ENCODE measurements at regions not wholly inside any gene's neighbourhood (a gene's known extent, or its start where the extent isn't known, plus 50 kb on each side); places are given as distances from the start of the nearest gene placed in this dataset.

DNA sequence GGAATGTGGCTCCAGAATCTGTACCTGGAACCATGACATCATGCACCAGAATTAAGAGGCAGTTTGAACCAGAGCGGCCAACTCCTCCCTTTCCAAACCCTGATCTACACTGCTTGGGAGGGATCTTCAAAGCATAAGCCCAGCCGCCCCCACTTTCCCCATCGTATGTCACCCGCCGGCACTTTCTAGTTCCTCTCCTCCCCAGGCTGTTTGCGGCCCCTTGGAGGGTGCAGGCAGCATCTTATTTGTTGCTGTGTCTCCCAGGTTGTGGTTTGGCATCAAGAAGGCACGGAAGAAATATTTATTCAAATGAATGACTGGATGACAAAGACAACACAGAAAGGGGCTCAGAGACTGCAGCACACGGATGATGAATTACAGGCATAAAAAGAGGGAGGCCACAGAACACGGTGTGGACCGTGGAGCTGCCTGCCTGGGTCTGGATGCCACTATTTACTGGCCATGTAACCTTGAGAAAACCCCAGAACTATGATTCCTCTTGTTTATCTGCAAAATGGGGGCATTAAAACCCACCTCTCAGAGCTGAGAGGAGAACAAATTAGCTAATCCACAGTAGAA lies 305.8 kb downstream of the EIPR1 start:
- DNase-seq (ENCODE audit: extremely low read depth, low read depth): no peak

DNA sequence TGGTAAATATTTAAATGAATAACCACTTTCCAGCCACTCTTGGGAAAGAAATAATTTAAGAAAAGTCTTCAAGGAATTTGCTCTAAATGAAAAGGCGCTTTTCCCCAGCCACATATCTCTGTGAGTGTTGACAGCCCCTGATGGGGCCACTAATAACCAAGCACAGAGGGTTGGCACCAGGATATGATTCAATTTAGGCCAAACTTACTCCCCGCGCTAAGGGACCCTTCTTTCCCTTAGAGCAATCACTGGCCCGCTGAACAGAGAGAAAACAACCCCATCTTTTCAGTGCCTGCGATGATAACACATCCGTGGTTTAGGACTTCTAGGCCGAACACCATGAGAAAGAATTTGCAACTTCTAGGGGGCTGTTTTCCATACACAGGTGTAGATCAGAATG lies 310.8 kb downstream of the EIPR1 start:
- no peak for DNase-seq (ENCODE audit: extremely low read depth, low read depth)

DNA sequence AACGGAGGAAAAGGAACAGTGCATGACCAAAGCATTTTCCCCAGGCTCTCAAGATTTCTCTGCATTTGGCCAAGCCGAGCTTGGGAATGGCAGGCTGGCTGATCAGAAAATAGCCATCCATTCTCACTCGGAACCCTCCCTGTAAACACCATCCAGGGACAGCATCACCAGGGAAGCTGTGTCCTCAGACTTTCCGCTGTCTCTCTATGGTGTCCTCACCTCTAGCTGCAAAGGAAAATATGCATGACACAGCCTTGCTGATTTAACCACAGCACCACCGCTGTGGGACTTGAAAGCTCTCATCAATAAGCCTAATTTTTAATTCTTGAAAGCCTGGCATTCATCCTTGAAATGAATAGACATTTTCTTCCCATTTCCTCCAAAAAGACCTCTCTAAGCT lies 311.7 kb downstream of the EIPR1 start:
- no peak for DNase-seq (ENCODE audit: extremely low read depth, low read depth)

DNA sequence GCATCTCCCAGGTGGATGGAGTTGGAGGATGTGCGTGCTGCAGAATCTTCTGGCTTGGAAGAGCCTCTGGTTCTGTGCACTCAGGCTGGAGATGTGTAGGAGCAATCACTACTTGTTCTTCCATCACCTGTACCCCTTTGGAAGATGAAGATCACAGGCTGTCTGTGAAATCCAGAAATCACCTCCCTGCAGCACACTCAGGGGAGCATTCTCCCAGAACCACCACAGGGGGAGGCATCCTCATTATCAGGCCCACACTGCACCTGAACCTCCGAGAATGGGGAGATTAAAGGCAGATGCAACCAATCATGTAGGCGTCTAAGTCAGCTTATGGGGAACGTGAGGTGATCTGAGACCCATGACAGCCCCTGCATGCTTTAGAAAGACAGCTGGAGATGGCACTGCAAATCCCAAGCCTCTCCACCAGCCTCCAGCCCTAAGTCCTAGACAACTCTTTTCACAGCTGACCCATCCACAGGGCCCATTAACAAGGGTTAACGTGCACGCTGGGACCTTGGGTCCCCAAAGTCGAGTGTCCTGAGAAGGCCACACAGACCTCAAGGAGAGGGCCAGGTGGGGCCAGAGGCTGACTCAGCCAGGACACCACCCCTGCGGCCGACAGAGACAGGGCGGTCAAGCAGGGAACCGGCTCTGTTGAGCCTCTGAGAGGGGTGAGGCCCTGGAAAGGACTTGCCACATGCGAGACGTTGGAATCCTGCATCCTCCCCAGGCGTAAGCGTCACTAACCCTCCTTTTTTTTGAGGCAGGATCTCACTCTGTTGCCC lies 314.9 kb downstream of the EIPR1 start:
- DNase-seq (ENCODE audit: extremely low read depth, low read depth): no peak

DNA sequence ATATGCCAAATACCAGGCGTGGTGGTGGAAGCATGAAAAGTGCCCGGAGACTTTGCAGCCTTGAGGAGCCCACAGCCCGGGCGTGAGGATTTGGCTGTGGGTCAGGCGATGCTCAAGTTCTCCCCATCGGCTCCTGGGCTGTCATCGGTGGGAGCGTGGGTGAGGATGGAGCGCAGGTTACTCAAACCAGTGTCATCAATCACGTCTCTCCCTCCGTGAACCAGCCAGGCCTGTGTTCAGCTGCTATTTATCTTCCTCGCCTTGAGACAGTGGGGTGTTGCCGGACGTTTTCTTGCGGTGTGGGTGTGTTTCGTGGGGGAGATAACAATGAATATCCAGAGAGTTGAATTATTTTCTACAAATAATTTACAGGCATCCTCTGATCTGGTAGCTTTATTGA lies 317.6 kb downstream of the EIPR1 start:
- no peak for DNase-seq (ENCODE audit: extremely low read depth, low read depth)

DNA sequence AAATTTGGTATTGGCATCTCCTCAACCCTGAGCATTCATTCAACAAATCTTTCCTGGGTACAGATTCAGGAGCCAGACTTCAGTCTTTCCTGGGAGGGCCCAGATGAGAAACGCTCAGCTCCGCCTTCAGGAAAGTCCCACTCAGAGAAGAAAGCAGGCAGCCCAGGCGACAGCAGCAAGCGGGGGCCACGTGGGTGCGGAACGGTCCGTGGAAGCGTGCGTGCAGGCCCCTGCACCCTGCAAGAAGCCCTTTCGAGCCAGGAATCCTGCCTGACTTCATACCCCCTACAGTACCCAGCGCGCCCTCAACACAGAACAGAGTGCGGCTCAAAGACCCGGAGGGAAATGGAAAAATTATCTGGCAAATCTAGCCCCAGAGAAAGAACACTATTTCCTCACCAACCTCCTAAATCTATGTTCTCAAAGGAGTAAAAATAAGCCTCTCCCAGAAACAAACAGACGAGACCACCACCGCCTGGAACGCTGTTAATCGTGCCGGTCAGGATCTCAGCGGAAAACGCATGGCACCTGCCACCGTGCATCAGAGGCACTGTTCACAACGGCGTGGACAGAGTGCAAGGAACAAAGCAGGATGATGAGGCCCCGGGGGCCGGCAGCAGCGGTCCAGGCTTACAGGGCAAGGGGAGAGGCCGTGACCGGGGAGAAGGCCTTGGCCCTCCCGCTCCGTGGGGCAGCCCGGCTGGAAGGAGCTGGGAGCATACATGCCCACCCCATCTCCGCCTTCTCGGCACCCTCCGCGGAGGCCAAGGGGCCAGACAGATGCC lies 318.3 kb downstream of the EIPR1 start:
- DNase-seq (ENCODE audit: extremely low read depth, low read depth): no peak

DNA sequence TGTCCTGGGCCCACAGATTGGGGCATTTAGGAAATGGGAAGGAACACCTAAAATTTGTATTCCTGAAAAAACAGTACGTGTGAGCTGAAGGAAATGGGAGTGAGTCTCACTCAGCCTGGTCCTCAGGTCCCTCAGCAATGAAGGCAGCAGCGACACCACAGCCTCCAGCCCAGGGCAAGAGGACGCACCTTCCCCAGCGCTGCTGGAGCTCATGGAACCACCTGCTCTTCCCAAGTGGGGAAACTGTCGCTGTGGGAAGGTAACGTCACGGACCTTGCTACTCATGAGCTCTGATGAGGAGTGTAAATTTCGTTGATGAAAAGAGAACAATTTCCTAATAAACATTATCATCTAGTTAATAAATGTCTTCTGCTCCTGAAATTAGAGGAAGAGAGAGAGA lies 323.6 kb downstream of the EIPR1 start:
- no peak for DNase-seq (ENCODE audit: extremely low read depth, low read depth)

DNA sequence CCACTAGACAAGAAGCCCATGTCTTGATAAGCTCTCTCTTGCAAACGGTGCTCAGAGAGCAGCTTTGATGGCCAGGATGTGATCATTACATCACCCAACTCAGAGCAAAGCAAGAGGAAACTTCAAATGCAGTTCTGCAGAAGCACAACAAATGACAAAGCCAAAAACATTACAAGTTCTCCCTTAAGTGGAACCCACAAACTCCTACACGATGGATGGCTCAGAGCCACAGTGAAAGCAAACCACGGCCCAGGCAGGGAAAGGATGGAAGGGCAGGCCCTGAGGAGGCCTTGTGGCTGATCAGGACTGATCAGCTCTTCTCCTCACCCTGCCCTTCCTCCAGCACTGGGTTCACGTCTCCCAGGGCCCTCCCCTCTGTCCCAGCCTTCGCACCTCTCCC lies 326.4 kb downstream of the EIPR1 start:
- no peak for DNase-seq (ENCODE audit: extremely low read depth, low read depth)

DNA sequence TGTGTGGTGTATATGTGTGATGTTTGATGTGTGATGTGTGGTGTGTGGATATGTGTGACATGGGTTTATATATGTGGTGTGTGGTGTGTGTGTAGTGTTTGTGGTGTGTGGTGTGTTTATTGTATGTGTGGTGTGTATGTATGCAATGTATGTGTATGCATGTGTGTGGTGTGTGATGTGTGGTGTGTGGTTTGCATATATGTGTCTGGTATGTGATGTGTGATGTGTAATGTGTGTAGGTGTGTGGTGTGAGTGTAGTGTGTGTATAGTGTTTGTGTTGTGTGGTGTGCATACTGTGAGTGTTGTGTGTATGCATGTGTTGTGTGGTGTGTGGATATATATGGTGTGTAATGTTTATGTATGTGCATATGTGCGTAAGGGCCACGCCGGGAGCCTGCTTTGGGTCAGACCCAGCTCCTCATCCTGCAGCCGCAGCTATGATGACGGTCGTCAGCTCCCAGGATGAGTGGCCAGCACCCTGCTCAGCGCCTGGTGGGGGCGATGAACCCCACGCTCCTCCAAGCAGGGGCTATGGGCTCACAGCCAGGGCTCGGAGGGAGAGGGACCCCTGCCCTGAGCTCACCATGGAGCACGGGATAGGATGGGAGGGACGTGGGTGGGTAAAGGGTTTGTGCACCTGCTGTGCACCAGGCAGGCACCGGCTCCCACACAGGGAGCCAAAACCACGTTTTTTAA lies 331.3 kb downstream of the EIPR1 start:
- no peak for DNase-seq (ENCODE audit: extremely low read depth, low read depth)

DNA sequence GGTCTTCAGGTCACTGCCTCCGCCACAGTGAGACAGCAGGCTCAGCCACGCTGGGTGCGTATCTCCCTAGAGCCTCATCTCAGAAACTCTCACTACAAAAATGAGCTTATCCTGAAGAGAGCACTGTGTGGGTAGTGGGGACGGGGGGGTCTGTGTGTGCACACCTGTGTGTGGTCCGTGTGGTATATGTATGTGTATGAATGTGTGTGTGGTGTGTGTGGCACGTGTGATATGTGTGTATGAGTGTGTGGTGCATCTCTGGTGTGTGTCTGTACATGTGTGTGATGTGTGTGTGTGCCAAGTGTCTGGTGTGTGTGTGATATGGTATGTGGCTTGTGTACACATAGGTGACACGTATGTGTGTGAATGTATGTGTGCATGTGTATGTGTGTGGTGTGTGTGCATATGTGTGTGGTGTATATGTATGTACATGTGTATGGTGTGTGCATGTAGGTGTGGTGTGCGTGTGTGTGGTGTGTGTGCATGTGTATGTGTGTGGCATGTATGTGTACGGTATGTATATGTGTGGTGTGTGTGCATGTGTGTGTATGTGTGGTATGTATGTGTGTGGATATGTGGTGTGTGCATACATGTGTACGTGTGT lies 332.2 kb downstream of the EIPR1 start:
- no peak for DNase-seq (ENCODE audit: extremely low read depth, low read depth)

DNA sequence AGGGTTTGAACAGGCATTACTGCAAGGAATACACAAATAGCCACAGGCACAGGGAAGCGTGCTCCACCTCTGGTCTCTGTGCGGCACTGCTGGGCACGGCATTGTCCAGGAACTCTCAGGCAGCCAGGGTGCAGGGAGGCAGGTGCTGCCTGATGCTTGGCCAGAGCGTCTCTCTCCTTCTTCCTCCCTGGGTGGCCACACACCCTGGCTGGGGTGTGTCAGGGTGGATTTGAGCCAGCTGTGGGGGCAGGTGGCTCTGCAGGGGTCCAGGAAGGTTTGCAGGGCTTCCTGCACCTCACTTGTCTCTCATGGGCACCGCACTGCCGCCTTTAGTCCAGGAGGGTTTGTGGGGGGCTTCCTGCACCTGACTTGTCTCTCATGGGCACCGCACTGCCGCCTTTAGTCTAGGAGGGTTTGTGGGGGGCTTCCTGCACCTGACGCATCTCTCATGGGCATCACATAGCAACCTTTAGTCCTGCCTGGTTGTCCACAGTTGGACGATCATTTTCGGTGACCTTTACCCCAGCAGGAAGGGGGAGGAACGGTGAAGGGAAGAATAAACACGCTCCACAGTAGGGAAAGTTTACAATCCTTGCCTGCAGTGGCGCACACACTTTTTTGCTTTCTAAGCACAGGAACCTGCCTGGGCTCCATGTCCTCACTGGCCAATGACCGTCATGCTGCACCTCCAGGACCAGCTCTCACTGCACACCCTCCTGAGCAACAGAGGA lies 332.9 kb downstream of the EIPR1 start:
- DNase-seq (ENCODE audit: extremely low read depth, low read depth): no peak

DNA sequence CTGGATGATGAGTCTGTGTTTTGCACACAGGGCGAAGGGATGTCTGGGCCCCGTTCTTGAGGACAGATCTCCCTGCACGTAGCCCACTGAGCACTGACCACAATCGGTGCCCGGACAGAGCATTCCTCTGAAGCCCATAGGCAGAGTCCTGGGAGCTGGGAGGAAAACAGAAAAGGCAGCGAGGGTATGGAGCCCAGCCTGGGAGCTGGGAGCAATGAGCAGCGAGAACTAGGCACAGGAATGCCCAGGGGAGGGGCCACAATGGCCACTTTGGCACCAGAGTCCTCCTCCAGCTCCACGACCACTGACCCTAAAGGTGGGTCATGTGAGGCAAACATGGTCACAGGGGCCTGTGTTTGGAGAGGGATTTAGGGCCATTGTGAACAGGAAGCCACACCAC lies 333.9 kb downstream of the EIPR1 start:
- DNase-seq (ENCODE audit: extremely low read depth, low read depth): no peak

DNA sequence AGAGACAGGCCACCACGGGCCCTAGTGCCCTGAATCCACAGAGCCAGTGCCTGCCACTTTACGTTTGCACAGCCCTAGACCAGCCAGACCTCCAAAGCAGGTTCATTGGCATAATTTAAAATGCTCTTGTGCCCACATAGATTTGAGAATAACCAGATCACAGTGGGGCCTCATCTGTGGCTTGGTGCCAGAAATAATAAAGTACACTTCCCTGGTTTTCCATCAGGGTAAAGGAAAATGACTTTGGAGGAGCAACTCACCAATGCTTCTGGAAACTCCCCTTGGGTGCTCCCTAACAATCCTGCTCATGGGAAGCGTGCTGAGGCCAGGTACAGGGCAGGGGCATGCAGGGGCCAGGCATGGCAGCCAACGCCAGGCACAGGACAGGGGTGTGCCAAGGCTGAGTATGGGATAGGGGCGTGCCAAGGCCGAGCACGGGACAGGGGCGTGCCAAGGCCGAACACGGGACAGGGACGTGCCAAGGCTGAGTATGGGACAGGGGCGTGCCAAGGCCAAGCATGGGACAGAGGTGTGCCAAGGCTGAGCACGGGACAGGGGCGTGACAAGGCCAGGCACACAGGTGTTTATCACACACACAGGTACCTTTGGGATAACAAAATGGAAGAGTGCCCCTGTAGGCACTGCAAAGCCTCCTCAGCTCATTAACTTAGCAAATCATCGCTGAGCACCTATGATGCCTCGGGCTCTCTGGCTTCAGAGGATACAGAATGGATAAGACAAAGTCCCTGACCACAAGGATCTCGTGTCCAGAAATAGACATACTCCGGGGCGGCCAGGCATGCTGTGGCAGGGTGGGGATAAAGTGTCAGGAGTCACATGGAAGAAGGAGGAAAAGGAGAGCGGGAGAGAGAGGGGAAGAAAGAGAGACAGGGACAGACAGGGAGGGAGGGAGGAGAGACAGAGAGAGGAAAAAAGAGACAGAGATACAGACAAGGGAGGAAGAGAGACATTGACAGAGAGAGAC lies 334.7 kb downstream of the EIPR1 start:
- DNase-seq (ENCODE audit: extremely low read depth, low read depth): no peak

DNA sequence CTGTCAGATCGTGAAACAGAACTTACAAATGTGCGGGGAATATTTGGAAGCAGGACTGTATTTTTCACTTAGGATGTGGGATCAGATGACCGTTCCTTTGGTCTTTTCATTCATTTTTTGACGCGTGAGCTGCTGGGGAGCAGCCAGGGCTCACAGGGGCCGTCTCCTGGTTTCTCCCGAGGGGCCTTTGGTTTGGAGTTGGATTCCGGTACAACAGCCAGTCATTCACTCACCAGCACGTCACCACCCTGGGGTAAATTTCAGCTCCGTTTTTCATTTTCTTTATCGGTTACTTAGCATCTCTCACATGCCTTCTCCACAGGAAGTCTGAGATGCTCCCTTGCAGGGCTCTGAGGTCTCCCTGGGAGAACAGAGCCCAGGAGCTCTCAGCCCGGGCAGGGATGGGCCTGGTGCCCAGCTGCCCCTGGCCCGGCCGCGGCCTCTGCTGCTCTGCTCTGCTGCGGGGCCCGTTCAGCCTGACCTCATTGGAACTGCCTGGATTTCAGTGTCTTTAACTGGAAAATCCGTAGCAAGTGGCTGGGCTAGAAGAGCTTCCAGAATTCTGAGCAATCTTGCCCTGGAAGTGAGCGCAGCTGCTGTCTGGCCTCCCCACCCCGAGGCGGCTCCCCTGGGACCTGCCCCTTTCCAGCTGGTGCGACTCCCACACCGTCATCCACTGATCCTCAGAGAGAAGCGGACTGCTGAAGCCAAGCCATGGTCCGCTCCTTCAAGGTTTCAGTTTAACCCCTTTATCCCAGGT lies 335.6 kb downstream of the EIPR1 start:
- DNase-seq (ENCODE audit: extremely low read depth, low read depth): no peak

DNA sequence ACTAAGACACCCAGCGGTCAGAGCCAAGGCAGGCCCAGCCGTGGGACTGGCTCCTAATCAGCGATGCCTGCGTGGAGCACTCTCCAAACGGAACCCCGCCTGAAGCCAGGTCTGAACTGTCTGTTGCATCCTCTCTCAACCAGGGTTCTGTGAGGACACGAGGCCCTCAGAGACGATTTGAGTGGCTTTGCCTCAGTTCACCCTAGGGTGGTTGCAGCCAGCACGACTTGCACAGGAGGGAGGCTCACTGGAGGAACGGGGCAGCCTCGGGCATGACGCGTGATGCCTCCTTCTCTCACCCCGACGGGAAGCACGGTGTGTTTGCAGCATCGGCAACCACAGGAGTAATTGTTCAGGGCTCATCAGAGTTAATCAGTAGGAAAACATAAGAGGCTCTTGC lies 336.4 kb downstream of the EIPR1 start:
- DNase-seq (ENCODE audit: extremely low read depth, low read depth): no peak

DNA sequence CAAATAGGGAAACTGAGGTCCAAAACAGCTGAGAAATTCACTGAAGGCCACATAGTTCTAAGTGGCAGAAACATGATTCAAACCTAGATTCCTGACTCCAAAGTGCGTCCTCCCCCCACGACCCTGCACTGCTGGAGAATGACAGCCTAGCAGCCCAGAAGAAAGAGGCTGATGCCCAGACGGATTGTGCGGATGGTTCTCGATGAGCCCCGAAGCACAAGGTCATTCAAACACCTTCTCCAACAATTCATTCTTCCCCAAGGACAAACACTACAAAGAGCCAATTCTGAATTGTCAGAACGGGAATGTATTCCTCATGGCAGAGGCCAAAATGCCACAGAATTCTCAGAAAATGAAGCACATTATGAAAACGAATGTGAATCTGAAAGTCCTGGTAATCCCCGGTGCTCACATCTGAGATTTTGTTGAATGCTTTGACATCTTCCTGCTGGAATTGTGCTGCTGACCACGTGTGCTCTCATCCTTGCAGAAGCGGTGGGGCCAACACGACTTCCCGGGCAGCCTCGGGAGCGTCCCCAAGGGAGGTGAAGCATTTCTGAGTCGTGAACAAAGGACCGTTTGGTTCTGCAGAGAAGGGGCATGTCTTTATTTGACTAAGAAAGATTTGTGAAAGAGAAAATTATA lies 337.0 kb downstream of the EIPR1 start:
- no peak for DNase-seq (ENCODE audit: extremely low read depth, low read depth)

DNA sequence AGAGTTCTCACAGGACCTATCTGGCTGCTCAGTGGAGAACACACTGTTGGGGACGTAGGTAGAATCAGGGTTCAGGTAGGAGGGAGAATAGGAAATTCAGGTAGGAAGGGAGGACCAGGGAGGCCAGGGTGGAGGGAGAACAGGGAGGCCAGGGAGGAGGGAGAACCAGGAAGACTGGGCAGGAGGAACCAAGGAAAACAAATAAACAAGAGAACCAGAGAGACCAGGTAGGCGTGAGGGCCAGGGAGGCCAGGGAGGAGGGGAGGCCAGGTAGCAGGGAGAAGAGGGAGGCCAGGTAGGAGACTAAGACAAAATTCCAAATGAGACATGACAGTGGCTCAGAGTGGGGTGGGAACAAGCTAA lies 337.6 kb downstream of the EIPR1 start:
- DNase-seq (ENCODE audit: extremely low read depth, low read depth): no peak
